Hepatocyte (in vitro differentiated cells): ENCODE measurements at regions not wholly inside any gene's neighbourhood (a gene's known extent, or its start where the extent isn't known, plus 50 kb on each side); places are given as distances from the start of the nearest gene placed in this dataset.

Experiments
- DNase-seq: peaks from one replicate; pipeline ENCODE4 v3.0.0-alpha.2; 2016; ENCODE audit warnings: low spot score
- H2AFZ ChIP-seq: fragments of 200-600 bp; sonication (generic); 2 replicates; pipeline ENCODE4 v1.6.0; 2016; ENCODE audit warnings: antibody characterized with exemption, mild to moderate bottlenecking
- H3K27ac ChIP-seq: fragments of 200-600 bp; sonication (generic); 2 replicates; pipeline ENCODE4 v1.5.1; 2016; ENCODE audit warnings: mild to moderate bottlenecking
- H3K27me3 ChIP-seq: fragments of 200-600 bp; sonication (generic); 2 replicates; pipeline ENCODE4 v1.6.1; 2016
- H3K36me3 ChIP-seq: fragments of 200-600 bp; sonication (generic); replicated peaks from 2 replicates; pipeline ENCODE4 v1.5.1; 2016; ENCODE audit warnings: low read depth; ENCODE audit not compliant: insufficient read depth
- H3K4me1 ChIP-seq: fragments of 200-600 bp; sonication (generic); 2 replicates; pipeline ENCODE4 v1.5.1; 2016; ENCODE audit warnings: mild to moderate bottlenecking, moderate library complexity; ENCODE audit not compliant: insufficient read depth
- H3K4me2 ChIP-seq: fragments of 200-600 bp; sonication (generic); 2 replicates; pipeline ENCODE4 v1.6.0; 2016
- H3K4me3 ChIP-seq: fragments of 200-600 bp; sonication (generic); 2 replicates; pipeline ENCODE4 v1.5.1; 2016; ENCODE audit warnings: mild to moderate bottlenecking
- H3K79me2 ChIP-seq: fragments of 200-600 bp; sonication (generic); 2 replicates; pipeline ENCODE4 v1.6.0; 2017; ENCODE audit warnings: mild to moderate bottlenecking
- H3K9me2 ChIP-seq: fragments of 200-600 bp; sonication (generic); replicated peaks from 2 replicates; pipeline ENCODE4 v1.6.0; 2017; ENCODE audit warnings: mild to moderate bottlenecking; ENCODE audit not compliant: insufficient read depth
- H3K9me3 ChIP-seq: fragments of 200-600 bp; sonication (generic); 2 replicates; pipeline ENCODE4 v1.5.1; 2016; ENCODE audit warnings: low read depth, mild to moderate bottlenecking
- H4K20me1 ChIP-seq: fragments of 200-600 bp; sonication (generic); 2 replicates; pipeline ENCODE4 v1.6.0; 2016; ENCODE audit warnings: mild to moderate bottlenecking; ENCODE audit not compliant: insufficient read depth, poor library complexity, severe bottlenecking
- CTCF ChIP-seq: fragments of 200-600 bp; sonication (generic); IDR thresholded peaks from 2 replicates; pipeline ENCODE4 v1.5.1; 2016; ENCODE audit warnings: antibody characterized with exemption, mild to moderate bottlenecking; ENCODE audit not compliant: poor library complexity
- EZH2 ChIP-seq: fragments of 200-600 bp; sonication (generic); IDR thresholded peaks from 2 replicates; pipeline ENCODE4 v1.6.1; 2016; ENCODE audit warnings: antibody characterized with exemption, mild to moderate bottlenecking, borderline replicate concordance
- EZH2phosphoT487 ChIP-seq: fragments of 200-600 bp; sonication (generic); IDR thresholded peaks from one replicate; pipeline ENCODE4 v1.6.1; 2018; ENCODE audit warnings: antibody characterized with exemption, mild to moderate bottlenecking, low read depth, moderate library complexity; ENCODE audit not compliant: unreplicated experiment, severe bottlenecking
- WGBS: methylation state at CpG from one replicate; pipeline ENCODE4 v1.1.6; 2016; ENCODE audit warnings: low lambda C conversion rate; ENCODE audit errors: missing lambda C conversion rate; 5-methylcytosine and 5-hydroxymethylcytosine counted together

- Histone ChIP-seq H3K36me3 (no peaks in the 10 kb centered on the region), H3K4me1 (no peaks in the 10 kb centered on the region), H4K20me1 (no peaks in the 10 kb centered on the region), H2AFZ (no peak overlapping the region), H3K4me2 (no peak overlapping the region), H3K27me3 (no peaks in the 10 kb centered on the region), H3K9me2 (no peaks in the 10 kb centered on the region), H3K4me3 (no peak overlapping the region), H3K9me3 (no peaks in the 10 kb centered on the region), H3K27ac (no peak overlapping the region), H3K79me2 (no peaks in the 10 kb centered on the region)
- no peak for DNase-seq
- 73% methylated on average over 6 of the region's 6 CpGs for WGBS
- TF ChIP-seq CTCF (no peak), EZH2phosphoT487 (no peak), EZH2 (no peak)
Measured at GRCh38 chr3:194817936-194818335, 132.3 kb downstream of the FAM43A start.

- Histone ChIP-seq H3K4me2 (no peak overlapping the region), H3K9me2 (no peaks in the 10 kb centered on the region), H3K27ac (no peak overlapping the region), H3K4me3 (no peak overlapping the region), H3K36me3 (no peaks in the 10 kb centered on the region), H3K4me1 (no peaks in the 10 kb centered on the region), H3K9me3 (no peaks in the 10 kb centered on the region), H4K20me1 (no peaks in the 10 kb centered on the region), H2AFZ (no peak overlapping the region), H3K27me3 (no peaks in the 10 kb centered on the region), H3K79me2 (no peaks in the 10 kb centered on the region)
- 78% methylated on average over 4 of the region's 4 CpGs for WGBS
- DNase-seq, result no peak
- TF ChIP-seq EZH2 (no peak), CTCF (no peak), EZH2phosphoT487 (no peak)
Measured at GRCh38 chr3:194824100-194824499, 138.4 kb downstream of the FAM43A start.

GRCh38 chr3:194824701-194825111 is 139.0 kb downstream of the FAM43A start:
- H3K27me3 ChIP-seq, result no peaks in the 10 kb centered on the region
- no peak overlapping the region for H2AFZ ChIP-seq
- H3K4me2 ChIP-seq, result no peak overlapping the region
- H3K9me2 ChIP-seq, result no peaks in the 10 kb centered on the region
- H3K4me3 ChIP-seq, result no peak overlapping the region
- DNase-seq, result no peak
- no peaks in the 10 kb centered on the region for H4K20me1 ChIP-seq
- no peaks in the 10 kb centered on the region for H3K36me3 ChIP-seq
- no peaks in the 10 kb centered on the region for H3K4me1 ChIP-seq
- no peaks in the 10 kb centered on the region for H3K79me2 ChIP-seq
- TF ChIP-seq CTCF (no peak), EZH2 (no peak), EZH2phosphoT487 (no peak)
- H3K9me3 ChIP-seq, result no peaks in the 10 kb centered on the region
- no peak overlapping the region for H3K27ac ChIP-seq
- WGBS, result 91% methylated on average over 15 of the region's 15 CpGs

GRCh38 chr3:194826594-194826993 is 140.9 kb downstream of the FAM43A start:
- Histone ChIP-seq H3K79me2 (no peaks in the 10 kb centered on the region), H3K4me1 (no peaks in the 10 kb centered on the region), H3K27me3 (no peaks in the 10 kb centered on the region), H4K20me1 (no peaks in the 10 kb centered on the region), H3K9me3 (no peaks in the 10 kb centered on the region), H3K36me3 (no peaks in the 10 kb centered on the region), H3K4me3 (no peak overlapping the region), H3K4me2 (no peak overlapping the region), H3K9me2 (no peaks in the 10 kb centered on the region), H2AFZ (no peak overlapping the region), H3K27ac (no peak overlapping the region)
- peak; percentile 54 for DNase-seq
- TF ChIP-seq EZH2, result no peak
- no peak for TF ChIP-seq CTCF
- no peak for TF ChIP-seq EZH2phosphoT487
- WGBS, result 77% methylated on average over 6 of the region's 6 CpGs
